Body of pancreas (tissue), 4 donors: ENCODE measurements at regions not wholly inside any gene's neighbourhood (a gene's known extent, or its start where the extent isn't known, plus 50 kb on each side); places are given as distances from the start of the nearest gene placed in this dataset.

Experiments used
- ATAC-seq: fragments of 150-250 bp; one replicate; pipeline ENCODE4 v1.9.1; 2016
- DNase-seq, 4 donors: peaks; one replicate each; pipeline ENCODE4 v3.0.0-alpha.2; 2019
- H3K27ac ChIP-seq, 4 donors: fragments of 200-600 bp; sonication (generic); 1 replicate in 3 of 4; 2 replicates in 1 of 4; pipeline versions ENCODE4 v1.5.1 to v1.6.1; 2016 to 2019; ENCODE audit warnings: mild to moderate bottlenecking in 1 of 4, mixed read lengths in 1 of 4, moderate library complexity in 1 of 4
- H3K27me3 ChIP-seq, 2 donors: fragments of 200-600 bp; sonication (generic); one replicate each; pipeline ENCODE4 v1.6.0; 2016; ENCODE audit warnings: mild to moderate bottlenecking in 1 of 2
- H3K36me3 ChIP-seq, 2 donors: fragments of 200-600 bp; sonication (generic); replicated peaks in 1 of 2; 2 replicates each; pipeline ENCODE4 v1.5.1; 2016; ENCODE audit warnings: low read depth in 2 of 2; ENCODE audit not compliant: insufficient read depth in 1 of 2
- H3K4me1 ChIP-seq: fragments of 200-600 bp; sonication (generic); one replicate; pipeline ENCODE4 v1.6.0; 2016
- H3K4me3 ChIP-seq, 2 donors: fragments of 200-600 bp; sonication (generic); 1 replicate in 1 of 2; 2 replicates in 1 of 2; pipeline ENCODE4 v1.5.1; 2016 to 2019
- H3K9me3 ChIP-seq, 3 donors: fragments of 200-600 bp; sonication (generic); 1 replicate in 2 of 3; 2 replicates in 1 of 3; pipeline ENCODE4 v1.5.1; 2016
- CTCF ChIP-seq, 7 experiments: fragments of 450-650 bp in 4 of 7; fragments of 200-600 bp in 3 of 7; sonication (generic) in 3 of 7; IDR thresholded peaks; one replicate each; pipeline ENCODE4 v1.5.1; 2016 to 2019; ENCODE audit warnings: antibody characterized with exemption in 7 of 7
- POLR2A ChIP-seq, 3 donors: fragments of 450-650 bp; IDR thresholded peaks; one replicate each; pipeline ENCODE4 v1.6.1; 2016; ENCODE audit warnings: antibody characterized with exemption in 3 of 3, mild to moderate bottlenecking in 2 of 3
- WGBS, 2 donors: methylation state at CpG; one replicate each; pipeline ENCODE4 v1.1.5; 2017; 5-methylcytosine and 5-hydroxymethylcytosine counted together
- intact Hi-C: fragments of 100-400 bp; cut with DNase I; formaldehyde crosslinking; loops from one replicate; pipeline ENCODE4 v1.15.1; 2023

GRCh38 chr6:95292011-95292410 lies 285.3 kb upstream of the MANEA start:
- Histone ChIP-seq H3K36me3 (no peaks in the 10 kb centered on the region), H3K27me3 (no peaks in the 10 kb centered on the region), H3K4me3 (no peak overlapping the region), H3K27ac (no peak overlapping the region), H3K9me3 (no peaks in the 10 kb centered on the region), H3K4me1 (no peaks in the 10 kb centered on the region)
- WGBS, 2 donors: 59 to 61% methylated on average over 1 of the region's 1 CpG
- DNase-seq: no peak
- intact Hi-C loops: no loop called here
- ATAC-seq: no peak
- TF ChIP-seq CTCF (IDR thresholded peaks at IDR 0.05): no peak
- TF ChIP-seq POLR2A (IDR thresholded peaks at IDR 0.05): no peak

- DNase-seq (no peak), ATAC-seq (no peak)
- no peak overlapping the region for H3K4me3 ChIP-seq
- H3K9me3 ChIP-seq: no peaks in the 10 kb centered on the region
- H3K4me1 ChIP-seq: no peaks in the 10 kb centered on the region
- intact Hi-C loops: no loop called here
- H3K36me3 ChIP-seq: no peaks in the 10 kb centered on the region
- WGBS, 2 donors: 53 to 54% methylated on average over 2 of the region's 2 CpGs
- H3K27me3 ChIP-seq: no peaks in the 10 kb centered on the region
- no peak overlapping the region for H3K27ac ChIP-seq
- no peak for TF ChIP-seq POLR2A (IDR thresholded peaks at IDR 0.05)
- no peak for TF ChIP-seq CTCF (IDR thresholded peaks at IDR 0.05)
These were observed 284.1 kb upstream of the MANEA start for GRCh38 chr6:95293257-95293656.

GRCh38 chr6:95294043-95294442 lies 283.3 kb upstream of the MANEA start:
- TF ChIP-seq POLR2A (IDR thresholded peaks at IDR 0.05): no peak
- no peak for TF ChIP-seq CTCF (IDR thresholded peaks at IDR 0.05)
- H3K4me1 ChIP-seq: no peaks in the 10 kb centered on the region
- DNase-seq (no peak), ATAC-seq (no peak)
- intact Hi-C loops: no loop called here
- H3K27me3 ChIP-seq: no peaks in the 10 kb centered on the region
- no peak overlapping the region for H3K4me3 ChIP-seq
- H3K27ac ChIP-seq: no peak overlapping the region
- no peaks in the 10 kb centered on the region for H3K9me3 ChIP-seq
- no peaks in the 10 kb centered on the region for H3K36me3 ChIP-seq
- WGBS, 2 donors: 21 to 22% methylated on average over 2 of the region's 2 CpGs

- Histone ChIP-seq H3K36me3 (no peaks in the 10 kb centered on the region), H3K27me3 (no peaks in the 10 kb centered on the region), H3K4me3 (no peak overlapping the region), H3K27ac (no peak overlapping the region), H3K4me1 (no peaks in the 10 kb centered on the region), H3K9me3 (no peaks in the 10 kb centered on the region)
- no peak for ATAC-seq
- WGBS, 2 donors: 61 to 66% methylated on average over 3 of the region's 3 CpGs
- DNase-seq: no peak
- TF ChIP-seq CTCF (IDR thresholded peaks at IDR 0.05) (no peak), POLR2A (IDR thresholded peaks at IDR 0.05) (no peak)
- intact Hi-C loops: no loop called here
These were observed 267.8 kb upstream of the MANEA start for GRCh38 chr6:95309545-95309944.

- no peak overlapping the region for H3K4me3 ChIP-seq
- H3K4me1 ChIP-seq: no peaks in the 10 kb centered on the region
- WGBS, 2 donors: 53 to 70% methylated on average over 1 of the region's 1 CpG
- no peak overlapping the region for H3K27ac ChIP-seq
- H3K36me3 ChIP-seq: no peaks in the 10 kb centered on the region
- no peaks in the 10 kb centered on the region for H3K27me3 ChIP-seq
- DNase-seq (no peak), ATAC-seq (no peak)
- no peak for TF ChIP-seq CTCF (IDR thresholded peaks at IDR 0.05)
- no peaks in the 10 kb centered on the region for H3K9me3 ChIP-seq
- intact Hi-C loops: no loop called here
These were observed 259.2 kb upstream of the MANEA start for GRCh38 chr6:95318137-95318536.
